HG03575 (cell line): ENCODE measurements at regions not wholly inside any gene's neighbourhood (a gene's known extent, or its start where the extent isn't known, plus 50 kb on each side); places are given as distances from the start of the nearest gene placed in this dataset.

Source experiments
- ATAC-seq: cut with Tn5 transposase; IDR thresholded peaks from one replicate; pipeline ENCODE4 v1.9.1; 2021; ENCODE audit not compliant: unreplicated experiment, insufficient number of reproducible peaks, low FRiP score; ENCODE audit errors: extremely low read depth

- ATAC-seq, result no peak
Measured at GRCh38 chr9:1298046-1298445, 247.9 kb downstream of the DMRT2 start.

- ATAC-seq, result no peak
Measured at GRCh38 chr9:1300941-1301340, 250.8 kb downstream of the DMRT2 start.

GRCh38 chr9:1303932-1304331, 253.8 kb downstream of the DMRT2 start:
- no peak for ATAC-seq

- ATAC-seq, result no peak
Measured at GRCh38 chr9:1311462-1312042, 261.4 kb downstream of the DMRT2 start.

GRCh38 chr9:1319436-1319835, 269.3 kb downstream of the DMRT2 start:
- ATAC-seq, result no peak

- ATAC-seq, result no peak
Measured at GRCh38 chr9:1320051-1320557, 269.9 kb downstream of the DMRT2 start.

- no peak for ATAC-seq
Measured at GRCh38 chr9:1320607-1321195, 270.5 kb downstream of the DMRT2 start.

- no peak for ATAC-seq
Measured at GRCh38 chr9:1327467-1327866, 277.3 kb downstream of the DMRT2 start.

GRCh38 chr9:1328341-1328740, 278.2 kb downstream of the DMRT2 start:
- no peak for ATAC-seq

- no peak for ATAC-seq
Measured at GRCh38 chr9:1331546-1332038, 281.4 kb downstream of the DMRT2 start.

GRCh38 chr9:1332156-1332555, 282.0 kb downstream of the DMRT2 start:
- ATAC-seq, result no peak

GRCh38 chr9:1335174-1335573, 285.0 kb downstream of the DMRT2 start:
- ATAC-seq, result no peak

- ATAC-seq, result no peak
Measured at GRCh38 chr9:1337169-1337568, 287.0 kb downstream of the DMRT2 start.

GRCh38 chr9:1340390-1340789, 290.2 kb downstream of the DMRT2 start:
- ATAC-seq, result no peak

- ATAC-seq, result no peak
Measured at GRCh38 chr9:1353291-1353690, 303.1 kb downstream of the DMRT2 start.

- no peak for ATAC-seq
Measured at GRCh38 chr9:1354086-1354485, 303.9 kb downstream of the DMRT2 start.

- no peak for ATAC-seq
Measured at GRCh38 chr9:1354606-1355005, 304.4 kb downstream of the DMRT2 start.

- no peak for ATAC-seq
Measured at GRCh38 chr9:1355656-1356055, 305.5 kb downstream of the DMRT2 start.

GRCh38 chr9:1362845-1363244, 312.7 kb downstream of the DMRT2 start:
- ATAC-seq, result no peak

GRCh38 chr9:1366276-1366675, 316.1 kb downstream of the DMRT2 start:
- no peak for ATAC-seq

- ATAC-seq, result no peak
Measured at GRCh38 chr9:1369297-1369696, 319.1 kb downstream of the DMRT2 start.
